ENCODE measurements at regions not wholly inside any gene's neighbourhood (a gene's known extent, or its start where the extent isn't known, plus 50 kb on each side); places are given as distances from the start of the nearest gene placed in this dataset.
A peak's percentile ranks its signal among the peaks of the same experiment; 100 is the strongest.

DNA sequence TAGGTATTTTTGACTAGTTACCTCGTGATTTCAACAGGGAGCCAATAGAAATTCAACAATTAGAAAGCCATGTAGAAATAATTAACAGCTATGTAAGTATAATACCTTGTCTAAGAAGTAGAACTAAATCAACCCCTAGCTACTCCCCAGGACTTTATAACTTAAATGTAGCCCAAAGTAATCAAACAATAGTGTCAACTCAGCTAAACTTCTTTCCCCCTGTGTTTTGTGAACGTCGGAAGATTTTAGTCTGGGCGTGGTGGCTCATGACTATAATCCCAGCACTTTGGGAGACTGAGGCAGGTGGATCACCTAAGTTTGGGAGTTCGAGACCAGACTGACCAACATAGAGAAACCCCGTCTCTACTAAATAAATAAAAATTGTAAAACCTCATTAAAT lies 579.9 kb upstream of the NCAM2 start:
- CTCF ChIA-PET: no interaction called here
- TF ChIP-seq ARNT (IDR thresholded peaks at IDR 0.05) (no peak), FOXA1 (IDR thresholded peaks at IDR 0.05) (no peak), ELF4 (IDR thresholded peaks at IDR 0.05) (no peak), FOXM1 (IDR thresholded peaks at IDR 0.05; ENCODE audit: borderline replicate concordance) (no peak), HDGF (IDR thresholded peaks at IDR 0.05; ENCODE audit: borderline replicate concordance) (no peak), FOXK2 (IDR thresholded peaks at IDR 0.05) (no peak), L3MBTL2 (conservative IDR thresholded peaks at IDR 0.05) (no peak), SUZ12 (IDR thresholded peaks at IDR 0.05) (no peak), TARDBP (IDR thresholded peaks at IDR 0.05) (no peak), NFRKB (IDR thresholded peaks at IDR 0.05) (no peak)
- no peak for DNase-seq (ENCODE audit: extremely low spot score)
- POLR2A ChIA-PET: no interaction called here

DNA sequence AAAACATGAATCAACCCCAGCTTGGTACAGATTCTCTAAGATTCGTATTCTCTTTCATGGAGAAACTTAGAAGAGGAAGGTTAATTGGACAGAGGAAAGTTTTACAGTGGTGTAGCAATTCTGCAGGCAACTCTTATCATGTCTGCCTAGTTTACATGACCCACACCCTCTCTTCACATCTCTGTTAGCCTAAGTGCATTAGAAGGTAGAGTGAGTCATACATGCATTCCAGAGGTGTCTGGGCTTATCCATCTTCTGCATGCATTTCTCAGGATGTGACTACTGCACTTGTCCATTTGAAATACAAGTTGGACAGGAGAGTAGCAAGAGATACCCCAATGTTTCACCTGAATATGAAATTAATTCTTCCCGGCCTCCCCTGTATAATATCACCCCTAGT lies 578.4 kb upstream of the NCAM2 start:
- CTCF ChIA-PET: no interaction called here
- POLR2A ChIA-PET: no interaction called here
- TF ChIP-seq SP1 (IDR thresholded peaks at IDR 0.05): no peak
- no peak for TF ChIP-seq ZNF384 (IDR thresholded peaks at IDR 0.05)
- no peak for TF ChIP-seq BHLHE40 (IDR thresholded peaks at IDR 0.05; ENCODE audit: borderline replicate concordance)
- no peak for TF ChIP-seq SUZ12 (IDR thresholded peaks at IDR 0.05)
- TF ChIP-seq CTBP1 (IDR thresholded peaks at IDR 0.05; ENCODE audit: borderline replicate concordance): no peak
- no peak for TF ChIP-seq ELF4 (IDR thresholded peaks at IDR 0.05)
- no peak for TF ChIP-seq FOXA1 (IDR thresholded peaks at IDR 0.05)
- TF ChIP-seq L3MBTL2 (conservative IDR thresholded peaks at IDR 0.05): no peak
- no peak for TF ChIP-seq ARNT (IDR thresholded peaks at IDR 0.05)
- no peak for TF ChIP-seq LEF1 (IDR thresholded peaks at IDR 0.05; ENCODE audit: borderline replicate concordance)
- TF ChIP-seq FOXM1 (IDR thresholded peaks at IDR 0.05; ENCODE audit: borderline replicate concordance): no peak
- TF ChIP-seq FOXK2 (IDR thresholded peaks at IDR 0.05): no peak
- DNase-seq (ENCODE audit: extremely low spot score): no peak

DNA sequence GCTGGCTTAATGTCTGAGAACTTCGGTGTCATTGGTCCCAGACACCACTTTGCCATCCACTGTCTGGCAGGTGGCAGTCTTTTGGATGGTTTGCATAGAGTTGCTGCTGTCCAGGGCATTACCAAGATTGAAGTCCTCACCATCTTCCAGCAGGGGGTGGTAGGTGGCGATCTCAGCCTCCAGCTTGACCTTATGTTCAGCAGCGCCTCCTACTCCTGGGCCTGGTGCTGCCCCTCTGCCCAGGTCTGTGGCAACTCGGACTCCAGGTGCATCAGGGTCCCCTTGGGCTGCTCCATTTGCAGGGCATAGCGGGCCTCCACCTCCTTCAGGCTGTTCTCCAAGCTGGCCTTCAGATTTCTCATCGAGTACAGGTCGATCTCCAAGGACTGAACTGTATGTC lies 573.3 kb upstream of the NCAM2 start:
- no peak for DNase-seq (ENCODE audit: extremely low spot score)
- TF ChIP-seq FOXA1 (IDR thresholded peaks at IDR 0.05) (no peak), ZNF384 (IDR thresholded peaks at IDR 0.05) (no peak), SUZ12 (IDR thresholded peaks at IDR 0.05) (no peak), L3MBTL2 (conservative IDR thresholded peaks at IDR 0.05) (no peak), BHLHE40 (IDR thresholded peaks at IDR 0.05; ENCODE audit: borderline replicate concordance) (no peak), ELF4 (IDR thresholded peaks at IDR 0.05) (no peak), HDGF (IDR thresholded peaks at IDR 0.05; ENCODE audit: borderline replicate concordance) (no peak), ARNT (IDR thresholded peaks at IDR 0.05) (no peak), NFRKB (IDR thresholded peaks at IDR 0.05) (no peak), SP1 (IDR thresholded peaks at IDR 0.05) (no peak)
- TF ChIP-seq, protein P1, sequence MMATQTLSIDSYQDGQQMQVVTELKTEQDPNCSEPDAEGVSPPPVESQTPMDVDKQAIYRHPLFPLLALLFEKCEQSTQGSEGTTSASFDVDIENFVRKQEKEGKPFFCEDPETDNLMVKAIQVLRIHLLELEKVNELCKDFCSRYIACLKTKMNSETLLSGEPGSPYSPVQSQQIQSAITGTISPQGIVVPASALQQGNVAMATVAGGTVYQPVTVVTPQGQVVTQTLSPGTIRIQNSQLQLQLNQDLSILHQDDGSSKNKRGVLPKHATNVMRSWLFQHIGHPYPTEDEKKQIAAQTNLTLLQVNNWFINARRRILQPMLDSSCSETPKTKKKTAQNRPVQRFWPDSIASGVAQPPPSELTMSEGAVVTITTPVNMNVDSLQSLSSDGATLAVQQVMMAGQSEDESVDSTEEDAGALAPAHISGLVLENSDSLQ (IDR thresholded peaks at IDR 0.05): no peak
- CTCF ChIA-PET: interaction anchor here (0.6 kb wide), 1 partner anchor 11 kb away, joined by 3 read pairs; no protein-coding TSS in a partner anchor
- POLR2A ChIA-PET: no interaction called here

DNA sequence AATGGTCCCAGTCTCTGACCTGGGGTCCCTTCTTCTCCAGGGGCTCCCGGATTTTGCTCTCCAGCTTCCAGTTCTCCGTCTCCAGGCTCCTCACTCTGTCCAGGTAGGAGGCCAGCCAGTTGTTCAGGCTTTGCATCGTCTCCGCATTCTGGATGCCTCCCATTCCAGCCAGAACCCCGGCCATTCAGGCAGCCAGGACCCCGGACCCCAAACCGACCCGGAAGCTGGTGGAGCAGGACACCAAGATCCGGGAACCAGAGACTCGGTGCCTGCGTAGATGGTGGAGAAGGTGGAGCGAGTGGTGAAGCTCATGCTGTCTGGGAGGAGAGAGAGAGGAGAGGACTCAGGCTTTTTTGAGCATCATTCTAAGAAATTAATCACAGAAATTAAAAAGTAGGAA lies 572.4 kb upstream of the NCAM2 start:
- TF ChIP-seq SP1 (IDR thresholded peaks at IDR 0.05) (no peak), TARDBP (IDR thresholded peaks at IDR 0.05) (no peak)
- no peak for DNase-seq (ENCODE audit: extremely low spot score)
- CTCF ChIA-PET: no interaction called here
- POLR2A ChIA-PET: no interaction called here

DNA sequence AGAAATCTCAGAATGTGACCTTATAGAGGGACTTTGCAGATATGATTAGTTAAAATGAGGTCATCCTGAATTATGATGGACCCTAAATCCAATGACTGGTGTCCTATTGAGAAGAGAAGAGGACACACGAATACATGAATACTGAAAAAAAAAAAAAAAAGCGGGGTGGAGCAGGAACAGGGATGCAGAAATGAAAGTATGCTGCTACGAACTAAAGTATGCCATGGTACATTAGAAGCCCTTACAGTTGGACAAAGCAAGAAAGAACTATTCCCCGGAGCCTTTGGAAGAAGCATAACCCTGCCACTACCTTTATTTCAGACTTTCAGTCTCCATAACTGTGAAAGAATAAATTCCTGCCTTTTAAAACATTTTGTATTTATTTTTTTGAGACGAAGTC lies 557.9 kb upstream of the NCAM2 start:
- POLR2A ChIA-PET: no interaction called here
- CTCF ChIA-PET: no interaction called here
- DNase-seq (ENCODE audit: extremely low spot score): no peak
- TF ChIP-seq CTBP1 (IDR thresholded peaks at IDR 0.05; ENCODE audit: borderline replicate concordance) (no peak), FOXM1 (IDR thresholded peaks at IDR 0.05; ENCODE audit: borderline replicate concordance) (no peak), ZNF384 (IDR thresholded peaks at IDR 0.05) (no peak), NFRKB (IDR thresholded peaks at IDR 0.05) (no peak), TARDBP (IDR thresholded peaks at IDR 0.05) (no peak)

DNA sequence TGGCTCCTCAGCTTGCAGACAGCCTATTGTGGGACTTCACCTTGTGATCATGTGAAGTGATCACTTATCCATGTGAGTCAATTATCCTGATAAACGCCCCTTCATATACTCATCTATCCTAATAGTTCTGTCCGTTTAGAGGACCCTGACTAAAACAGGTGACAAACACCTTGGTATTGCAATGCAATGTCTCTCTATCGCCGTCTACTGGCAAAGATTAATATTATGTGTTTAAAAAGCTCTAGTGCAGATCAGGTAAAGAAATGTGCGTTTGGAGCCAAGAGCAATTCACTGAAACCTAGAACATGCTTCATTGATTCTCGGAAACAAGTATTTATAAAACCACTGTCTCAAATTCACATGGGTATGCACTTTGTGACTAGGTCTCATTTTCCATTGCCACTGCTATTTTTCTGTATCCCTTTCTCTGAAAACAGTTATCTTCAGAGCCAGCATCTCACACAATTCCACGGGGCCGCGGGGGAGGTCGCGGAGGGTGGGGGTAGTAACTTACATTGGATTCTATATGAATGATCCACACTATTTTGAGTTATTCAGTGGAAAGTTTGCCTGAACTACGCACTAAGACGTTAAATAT lies 554.6 kb upstream of the NCAM2 start:
- ChIA-PET POLR2A (no interaction called here), CTCF (interaction anchor here (0.6 to 1.4 kb wide), 5 partner anchors 8 to 1119 kb away, joined by 3 to 4 read pairs (median 3); no protein-coding TSS in a partner anchor)
- DNase-seq (ENCODE audit: extremely low spot score): peak; percentile 17
- no peak for TF ChIP-seq SP1 (IDR thresholded peaks at IDR 0.05)
- no peak for TF ChIP-seq SUZ12 (IDR thresholded peaks at IDR 0.05)
- no peak for TF ChIP-seq ZNF384 (IDR thresholded peaks at IDR 0.05)
- TF ChIP-seq CTBP1 (IDR thresholded peaks at IDR 0.05; ENCODE audit: borderline replicate concordance): no peak
- TF ChIP-seq L3MBTL2 (conservative IDR thresholded peaks at IDR 0.05): no peak
- no peak for TF ChIP-seq FOXA1 (IDR thresholded peaks at IDR 0.05)
- TF ChIP-seq LEF1 (IDR thresholded peaks at IDR 0.05; ENCODE audit: borderline replicate concordance): no peak
- TF ChIP-seq ELF4 (IDR thresholded peaks at IDR 0.05): no peak
- TF ChIP-seq BHLHE40 (IDR thresholded peaks at IDR 0.05; ENCODE audit: borderline replicate concordance): no peak
- TF ChIP-seq, protein P1 (IDR thresholded peaks at IDR 0.05): no peak

DNA sequence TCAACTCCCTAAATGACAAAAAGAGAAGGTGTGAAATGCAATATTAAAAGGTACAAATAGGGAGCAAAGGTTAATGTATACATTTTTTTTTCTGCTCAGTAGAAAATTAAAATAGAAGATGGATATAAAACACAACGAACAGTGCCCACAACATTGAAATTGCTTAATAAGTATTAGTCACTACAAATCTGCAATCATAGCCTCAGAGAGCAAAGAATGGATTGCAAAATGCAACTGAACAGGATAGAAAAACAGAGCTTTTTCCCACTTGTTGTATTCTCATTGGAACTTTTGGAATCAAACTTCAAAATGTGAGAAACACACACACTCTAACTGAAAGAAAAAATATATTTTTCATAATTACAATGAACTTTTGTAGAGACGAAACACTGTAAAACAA lies 552.2 kb upstream of the NCAM2 start:
- CTCF ChIA-PET: no interaction called here
- TF ChIP-seq SUZ12 (IDR thresholded peaks at IDR 0.05) (no peak), TARDBP (IDR thresholded peaks at IDR 0.05) (no peak), L3MBTL2 (conservative IDR thresholded peaks at IDR 0.05) (no peak), SP1 (IDR thresholded peaks at IDR 0.05) (no peak), FOXA1 (IDR thresholded peaks at IDR 0.05) (no peak), ARNT (IDR thresholded peaks at IDR 0.05) (no peak), HDGF (IDR thresholded peaks at IDR 0.05; ENCODE audit: borderline replicate concordance) (no peak), LEF1 (IDR thresholded peaks at IDR 0.05; ENCODE audit: borderline replicate concordance) (no peak), CTBP1 (IDR thresholded peaks at IDR 0.05; ENCODE audit: borderline replicate concordance) (no peak), FOXM1 (IDR thresholded peaks at IDR 0.05; ENCODE audit: borderline replicate concordance) (no peak), BHLHE40 (IDR thresholded peaks at IDR 0.05; ENCODE audit: borderline replicate concordance) (no peak)
- TF ChIP-seq, protein P1 (IDR thresholded peaks at IDR 0.05): no peak
- no peak for DNase-seq (ENCODE audit: extremely low spot score)
- POLR2A ChIA-PET: no interaction called here

Data from HEK293T (cell line).